Kidney epithelial cell (primary cell): ENCODE measurements at regions not wholly inside any gene's neighbourhood (a gene's known extent, or its start where the extent isn't known, plus 50 kb on each side); places are given as distances from the start of the nearest gene placed in this dataset.

ENCODE experiments used
- DNase-seq: peaks from one replicate; pipeline ENCODE4 v3.0.0-alpha.2; 2010; ENCODE audit warnings: low read depth
- H3K27me3 ChIP-seq: 2 replicates; pipeline ENCODE4 v1.6.0; 2011; ENCODE audit warnings: low read length; ENCODE audit not compliant: control insufficient read depth, insufficient read depth
- H3K36me3 ChIP-seq: 2 replicates; pipeline ENCODE4 v1.5.1; 2011; ENCODE audit warnings: low read length; ENCODE audit not compliant: control insufficient read depth, insufficient read depth
- H3K4me3 ChIP-seq: 2 replicates; pipeline ENCODE4 v1.5.1; 2011; ENCODE audit warnings: low read depth, mild to moderate bottlenecking, control low read depth, low read length
- TF ChIP-seq, protein P1 (sequence below): IDR thresholded peaks from 2 replicates; pipeline ENCODE4 v1.5.1; 2011; ENCODE audit warnings: mild to moderate bottlenecking, moderate library complexity, low read length, control low read depth, inconsistent platforms; ENCODE audit not compliant: insufficient read depth, poor library complexity, severe bottlenecking

DNA sequence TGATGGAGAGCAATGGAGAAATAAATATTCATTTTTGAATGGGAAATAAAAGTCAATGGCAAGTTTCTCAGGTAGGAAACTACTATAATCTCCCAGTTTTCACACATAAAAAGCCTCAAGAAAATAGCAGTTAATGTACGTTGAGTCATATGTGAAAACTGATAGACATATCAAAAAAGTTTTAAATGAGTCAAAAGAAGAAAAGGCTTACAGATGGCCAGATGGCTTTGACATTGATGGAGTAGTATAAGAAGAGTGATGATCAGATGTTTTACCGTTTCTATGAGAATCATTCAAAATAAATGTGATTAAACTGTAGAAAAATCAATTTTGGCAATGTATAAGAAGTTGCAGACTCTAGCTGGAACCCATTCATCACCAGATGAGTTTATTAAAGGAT is 97.8 kb downstream of the LLPH start:
- DNase-seq, result no peak
- TF ChIP-seq, protein P1, sequence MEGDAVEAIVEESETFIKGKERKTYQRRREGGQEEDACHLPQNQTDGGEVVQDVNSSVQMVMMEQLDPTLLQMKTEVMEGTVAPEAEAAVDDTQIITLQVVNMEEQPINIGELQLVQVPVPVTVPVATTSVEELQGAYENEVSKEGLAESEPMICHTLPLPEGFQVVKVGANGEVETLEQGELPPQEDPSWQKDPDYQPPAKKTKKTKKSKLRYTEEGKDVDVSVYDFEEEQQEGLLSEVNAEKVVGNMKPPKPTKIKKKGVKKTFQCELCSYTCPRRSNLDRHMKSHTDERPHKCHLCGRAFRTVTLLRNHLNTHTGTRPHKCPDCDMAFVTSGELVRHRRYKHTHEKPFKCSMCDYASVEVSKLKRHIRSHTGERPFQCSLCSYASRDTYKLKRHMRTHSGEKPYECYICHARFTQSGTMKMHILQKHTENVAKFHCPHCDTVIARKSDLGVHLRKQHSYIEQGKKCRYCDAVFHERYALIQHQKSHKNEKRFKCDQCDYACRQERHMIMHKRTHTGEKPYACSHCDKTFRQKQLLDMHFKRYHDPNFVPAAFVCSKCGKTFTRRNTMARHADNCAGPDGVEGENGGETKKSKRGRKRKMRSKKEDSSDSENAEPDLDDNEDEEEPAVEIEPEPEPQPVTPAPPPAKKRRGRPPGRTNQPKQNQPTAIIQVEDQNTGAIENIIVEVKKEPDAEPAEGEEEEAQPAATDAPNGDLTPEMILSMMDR, result no peak
- H3K36me3 ChIP-seq, result no peaks in the 10 kb centered on the region
- no peaks in the 10 kb centered on the region for H3K27me3 ChIP-seq
- H3K4me3 ChIP-seq, result no peak overlapping the region

- TF ChIP-seq, protein P1, result no peak
Measured at GRCh38 chr12:66030217-66030781, 100.3 kb downstream of the LLPH start.

GRCh38 chr12:66028390-66028789 is 102.2 kb downstream of the LLPH start:
- TF ChIP-seq, protein P1, result no peak
- no peak for DNase-seq
- Histone ChIP-seq H3K36me3 (no peaks in the 10 kb centered on the region), H3K27me3 (no peaks in the 10 kb centered on the region), H3K4me3 (no peak overlapping the region)

More at GRCh38 chr12:66030217-66030781, 100.3 kb downstream of the LLPH start:
- no peak overlapping the region for H3K4me3 ChIP-seq
- no peaks in the 10 kb centered on the region for H3K27me3 ChIP-seq
- H3K36me3 ChIP-seq, result no peaks in the 10 kb centered on the region
- DNase-seq, result no peak

DNA sequence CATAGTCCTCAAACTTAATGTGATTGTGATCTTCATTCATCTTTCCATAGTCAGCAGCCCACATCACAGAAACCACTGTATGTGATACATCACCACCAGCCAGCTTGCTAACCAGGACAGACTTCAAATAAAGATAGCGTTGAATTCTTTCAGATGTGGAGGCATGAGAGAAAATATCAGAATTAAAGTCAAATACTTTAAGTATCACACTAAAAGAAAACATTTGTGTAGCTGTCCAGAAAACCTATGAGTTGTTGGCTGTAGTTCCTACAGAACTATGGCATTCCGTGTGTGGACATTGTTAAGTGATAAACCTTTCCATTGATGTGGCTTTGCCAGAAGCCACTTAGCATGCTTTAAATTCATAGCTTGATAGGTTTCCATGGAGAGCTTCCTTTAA is 105.1 kb downstream of the LLPH start:
- TF ChIP-seq, protein P1, result no peak
- Histone ChIP-seq H3K27me3 (no peaks in the 10 kb centered on the region), H3K4me3 (no peak overlapping the region), H3K36me3 (no peaks in the 10 kb centered on the region)
- no peak for DNase-seq

DNA sequence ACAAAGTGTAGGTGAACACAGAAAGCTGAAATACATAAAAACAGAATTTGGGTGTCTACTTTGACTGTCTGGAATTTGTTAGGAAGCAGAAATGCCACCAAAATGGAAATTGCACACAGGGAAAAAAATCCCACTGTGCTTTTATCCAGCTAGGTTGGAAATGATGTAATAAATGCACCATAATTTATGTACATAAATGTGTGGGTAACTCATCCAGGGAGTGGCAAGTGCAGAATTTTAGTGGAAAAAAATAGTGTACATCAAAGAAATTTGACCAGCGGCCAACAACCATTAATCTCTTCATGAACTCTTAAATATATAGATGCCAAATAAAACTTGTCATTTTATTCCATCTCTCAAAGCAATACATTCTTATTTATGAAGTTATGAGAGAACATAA is 105.6 kb downstream of the LLPH start:
- Histone ChIP-seq H3K4me3 (no peak overlapping the region), H3K36me3 (no peaks in the 10 kb centered on the region), H3K27me3 (no peaks in the 10 kb centered on the region)
- no peak for DNase-seq
- TF ChIP-seq, protein P1, result no peak

DNA sequence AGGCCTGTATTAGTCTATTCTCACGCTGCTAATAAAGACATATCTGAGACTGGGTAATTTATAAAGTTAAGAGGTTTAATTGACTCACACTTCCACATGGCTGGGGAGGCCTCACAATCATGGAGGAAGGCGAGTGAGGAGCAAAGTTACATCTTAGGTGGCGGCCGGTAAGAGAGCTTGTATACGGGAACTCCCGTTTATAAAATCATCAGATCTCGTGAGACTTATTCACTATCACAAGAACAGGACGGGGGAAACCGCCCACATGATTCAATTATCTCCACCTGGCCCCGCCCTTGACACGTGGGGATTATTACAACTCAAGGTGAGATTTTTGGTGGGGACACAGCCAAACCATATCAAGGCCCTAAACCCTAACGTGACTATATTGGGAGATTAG is 110.1 kb downstream of the LLPH start:
- Histone ChIP-seq H3K27me3 (no peaks in the 10 kb centered on the region), H3K4me3 (no peak overlapping the region), H3K36me3 (no peaks in the 10 kb centered on the region)
- DNase-seq, result no peak
- TF ChIP-seq, protein P1, result no peak
